COR-L47 (cell line): ENCODE measurements at regions not wholly inside any gene's neighbourhood (a gene's known extent, or its start where the extent isn't known, plus 50 kb on each side); places are given as distances from the start of the nearest gene placed in this dataset.

Experiments used
- DNase-seq: peaks from one replicate; lab custom pipeline; 2025; lab: John Stamatoyannopoulos, UW

- no peak for DNase-seq
These were observed 53.5 kb upstream of the ABL1 start for GRCh38 chr9:130781569-130781968.

- no peak for DNase-seq
These were observed 52.0 kb upstream of the ABL1 start for GRCh38 chr9:130782886-130783530.

GRCh38 chr9:130785053-130785452 lies 50.0 kb upstream of the ABL1 start:
- DNase-seq = no peak
